NT2/D1 (cell line): ENCODE measurements at regions not wholly inside any gene's neighbourhood (a gene's known extent, or its start where the extent isn't known, plus 50 kb on each side); places are given as distances from the start of the nearest gene placed in this dataset.
"Not testable (repeated sequence)": the region's sequence is repeated elsewhere in the genome, so short reads cannot be mapped to it uniquely, and the experiment has no call there.

Experiments
- DNase-seq: peaks from one replicate; pipeline ENCODE4 v3.0.0-alpha.2; 2011; ENCODE audit warnings: low read depth, low spot score
- H3K27me3 ChIP-seq: 2 replicates; pipeline ENCODE4 v1.6.0; 2011; ENCODE audit warnings: mild to moderate bottlenecking; ENCODE audit not compliant: insufficient read length, insufficient read depth
- H3K36me3 ChIP-seq: 2 replicates; pipeline ENCODE4 v1.6.1; 2011; ENCODE audit warnings: mild to moderate bottlenecking, low read length, mixed read lengths; ENCODE audit not compliant: insufficient read depth, insufficient read length
- H3K4me1 ChIP-seq: 2 replicates; pipeline ENCODE4 v1.5.1; 2011; ENCODE audit not compliant: insufficient read depth, insufficient read length
- H3K4me3 ChIP-seq: 2 replicates; pipeline ENCODE4 v1.5.1; 2011; ENCODE audit warnings: low read depth; ENCODE audit not compliant: insufficient read length
- H3K9ac ChIP-seq: 2 replicates; pipeline ENCODE4 v1.6.0; 2011; ENCODE audit warnings: low read depth; ENCODE audit not compliant: insufficient read length
- H3K9me3 ChIP-seq: 2 replicates; pipeline ENCODE4 v1.5.1; 2011; ENCODE audit warnings: mild to moderate bottlenecking, low read length; ENCODE audit not compliant: insufficient read depth
- SUZ12 ChIP-seq: IDR thresholded peaks from 2 replicates; pipeline ENCODE4 v1.6.1; 2011; ENCODE audit not compliant: insufficient read length, insufficient read depth; ENCODE audit errors: extremely low read depth
- YY1 ChIP-seq: IDR thresholded peaks from 2 replicates; pipeline ENCODE4 v1.6.1; 2011; ENCODE audit not compliant: insufficient read length, insufficient read depth
- ZNF274 ChIP-seq: IDR thresholded peaks from 2 replicates; pipeline ENCODE4 v1.6.1; 2011; ENCODE audit warnings: mild to moderate bottlenecking, low read depth, low read length

DNA sequence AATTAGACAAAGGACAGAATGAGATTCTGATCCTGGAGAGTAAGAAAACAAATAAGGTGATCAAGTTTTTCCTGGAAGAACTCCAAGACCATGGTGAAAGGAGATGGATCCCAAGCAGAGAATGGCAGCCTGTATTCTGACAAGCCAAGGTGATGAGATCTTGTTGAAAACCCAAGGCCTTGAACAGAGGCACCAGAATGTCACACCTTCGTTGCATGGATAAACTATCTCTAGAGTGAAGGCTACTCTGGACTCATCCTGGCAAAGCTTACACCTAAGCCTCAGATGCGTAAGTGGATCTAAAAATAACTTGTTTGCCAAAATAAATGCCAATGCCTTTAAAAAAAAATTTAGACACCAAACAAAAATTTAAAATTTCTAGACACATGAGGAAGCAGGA is 605.9 kb downstream of the ETNK1 start:
- no peaks in the 10 kb centered on the region for H3K36me3 ChIP-seq
- no peak overlapping the region for H3K9ac ChIP-seq
- no peak overlapping the region for H3K4me3 ChIP-seq
- no peak for DNase-seq
- TF ChIP-seq YY1: no peak
- no peaks in the 10 kb centered on the region for H3K27me3 ChIP-seq
- no peaks in the 10 kb centered on the region for H3K9me3 ChIP-seq
- H3K4me1 ChIP-seq: no peaks in the 10 kb centered on the region

DNA sequence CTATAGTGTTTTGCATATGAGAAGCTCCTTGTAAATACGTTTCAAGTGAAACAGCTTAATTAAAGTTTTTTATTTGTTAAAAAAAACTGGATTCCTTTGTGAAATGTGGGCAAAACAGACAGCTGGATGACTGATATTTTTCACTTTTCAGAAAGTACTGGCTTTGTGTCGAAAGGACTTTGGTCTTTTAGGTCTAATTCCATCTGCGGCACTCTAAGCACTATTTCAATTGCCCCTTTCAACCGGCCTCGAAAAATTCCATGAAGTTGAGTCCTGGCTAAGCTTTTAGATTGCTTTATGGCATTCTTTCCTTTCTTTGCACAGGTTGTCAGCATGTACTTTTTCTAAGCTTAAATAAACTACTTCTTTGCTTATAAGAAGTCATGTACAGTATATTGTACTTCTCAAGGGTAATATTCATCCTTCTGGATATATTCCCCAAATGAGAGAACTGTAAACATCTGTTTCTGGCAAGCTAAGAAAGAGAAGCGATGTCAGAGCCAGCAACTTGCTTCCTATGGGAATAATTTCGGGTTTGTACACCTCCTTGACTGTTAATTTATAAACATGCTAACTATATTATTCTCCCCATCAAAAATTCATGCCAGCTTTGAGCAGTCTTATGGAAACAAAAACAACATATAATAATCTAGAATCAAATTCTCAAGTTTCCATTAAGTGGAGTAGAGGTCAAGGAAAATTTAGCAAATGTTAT is 611.3 kb downstream of the ETNK1 start:
- no peaks in the 10 kb centered on the region for H3K36me3 ChIP-seq
- H3K4me3 ChIP-seq: no peak overlapping the region
- no peak for DNase-seq
- TF ChIP-seq YY1: no peak
- TF ChIP-seq SUZ12: no peak
- TF ChIP-seq ZNF274: no peak
- no peaks in the 10 kb centered on the region for H3K27me3 ChIP-seq
- no peak overlapping the region for H3K9ac ChIP-seq
- H3K4me1 ChIP-seq: no peaks in the 10 kb centered on the region
- no peaks in the 10 kb centered on the region for H3K9me3 ChIP-seq

DNA sequence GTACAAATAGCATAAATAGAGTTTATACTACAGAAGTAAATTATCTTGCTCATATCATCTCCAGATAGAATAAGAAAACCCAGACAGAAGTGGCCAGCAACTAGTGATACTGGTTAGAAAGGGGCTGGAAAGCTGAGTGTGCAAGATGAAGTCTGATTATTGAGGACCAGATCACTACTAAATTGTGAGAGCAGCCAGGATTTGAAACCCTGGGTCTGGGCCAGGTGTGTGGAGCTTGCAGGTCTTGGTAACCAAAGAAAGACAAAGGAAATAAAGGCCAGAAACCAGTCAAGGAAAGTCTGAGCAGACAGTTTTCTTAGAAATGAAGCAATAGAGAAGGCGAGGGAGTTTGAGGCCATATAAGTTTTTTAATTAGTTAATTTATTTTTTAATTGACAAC is 611.8 kb downstream of the ETNK1 start:
- Histone ChIP-seq H3K27me3 (no peaks in the 10 kb centered on the region), H3K9me3 (no peaks in the 10 kb centered on the region), H3K9ac (no peak overlapping the region), H3K4me1 (no peaks in the 10 kb centered on the region), H3K36me3 (no peaks in the 10 kb centered on the region), H3K4me3 (no peak overlapping the region)
- DNase-seq: no peak
- TF ChIP-seq ZNF274 (no peak), YY1 (no peak), SUZ12 (no peak)

DNA sequence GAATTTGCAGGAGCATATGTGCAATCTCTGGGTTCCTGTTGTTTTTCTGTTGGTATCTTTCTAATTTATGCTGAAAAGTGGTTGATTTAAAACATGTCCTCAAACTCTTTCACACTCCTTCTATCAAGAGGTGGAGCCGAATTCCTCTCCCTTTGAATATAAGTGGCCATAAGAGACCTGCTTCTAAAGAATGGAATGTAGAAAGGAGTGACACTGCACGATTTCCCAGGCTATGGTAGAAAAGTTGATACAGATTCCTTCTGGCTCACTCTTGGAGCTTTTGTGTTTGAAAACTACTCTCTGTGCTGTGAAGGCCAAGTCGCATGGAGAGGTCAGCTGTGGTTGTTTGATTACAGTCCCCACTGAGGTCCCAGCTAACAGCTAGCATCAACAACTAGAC is 613.2 kb downstream of the ETNK1 start:
- Histone ChIP-seq H3K27me3 (no peaks in the 10 kb centered on the region), H3K9ac (no peak overlapping the region), H3K36me3 (no peaks in the 10 kb centered on the region), H3K4me3 (no peak overlapping the region), H3K4me1 (no peaks in the 10 kb centered on the region), H3K9me3 (no peaks in the 10 kb centered on the region)
- no peak for DNase-seq
- TF ChIP-seq ZNF274 (no peak), YY1 (no peak), SUZ12 (no peak)

DNA sequence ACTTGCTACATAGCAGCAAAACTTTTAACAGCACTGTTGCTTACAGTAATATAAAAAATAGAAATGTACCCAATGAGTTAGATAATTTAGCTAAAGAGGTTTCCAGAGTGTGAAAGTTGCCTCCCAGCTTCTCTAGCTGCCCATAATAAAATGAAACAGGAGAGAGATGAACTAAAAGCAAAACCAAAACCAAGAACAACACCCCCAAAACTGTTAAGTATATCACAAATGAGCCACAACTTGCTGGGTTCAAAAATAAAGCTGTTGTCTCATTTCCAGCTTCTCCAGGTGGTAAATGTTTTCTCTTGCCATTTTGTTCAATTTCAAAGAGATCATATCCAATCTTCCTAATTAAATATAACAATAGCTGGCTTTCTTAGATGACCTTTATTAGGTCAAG is 614.0 kb downstream of the ETNK1 start:
- Histone ChIP-seq H3K4me3 (no peak overlapping the region), H3K4me1 (no peaks in the 10 kb centered on the region), H3K36me3 (no peaks in the 10 kb centered on the region), H3K9me3 (no peaks in the 10 kb centered on the region), H3K9ac (no peak overlapping the region), H3K27me3 (no peaks in the 10 kb centered on the region)
- no peak for DNase-seq
- no peak for TF ChIP-seq ZNF274
- TF ChIP-seq YY1: no peak
- no peak for TF ChIP-seq SUZ12

DNA sequence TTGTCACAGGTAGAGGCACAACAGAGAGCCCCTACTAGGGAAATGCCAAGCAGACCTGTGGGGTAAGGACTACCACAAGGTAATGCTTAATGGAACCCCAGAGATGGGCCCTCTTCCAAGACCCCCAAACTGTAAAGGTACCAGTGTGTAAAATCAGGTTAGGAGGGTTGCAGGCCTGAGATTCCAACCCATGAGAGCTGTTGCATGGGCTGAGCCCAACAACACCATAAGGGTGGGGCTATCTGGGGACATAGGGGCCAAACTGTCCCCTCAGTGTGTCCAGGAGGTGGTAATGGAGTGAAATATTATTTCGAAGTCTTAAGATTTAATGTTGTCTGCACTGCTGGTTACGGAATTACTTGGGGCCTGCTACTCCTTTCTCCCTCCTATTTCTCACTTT is 620.2 kb downstream of the ETNK1 start:
- Histone ChIP-seq H3K9ac (no peak overlapping the region), H3K27me3 (no peaks in the 10 kb centered on the region), H3K9me3 (no peaks in the 10 kb centered on the region), H3K36me3 (no peaks in the 10 kb centered on the region), H3K4me1 (no peaks in the 10 kb centered on the region), H3K4me3 (no peak overlapping the region)
- no peak for TF ChIP-seq YY1
- TF ChIP-seq SUZ12: no peak
- TF ChIP-seq ZNF274: no peak
- no peak for DNase-seq

DNA sequence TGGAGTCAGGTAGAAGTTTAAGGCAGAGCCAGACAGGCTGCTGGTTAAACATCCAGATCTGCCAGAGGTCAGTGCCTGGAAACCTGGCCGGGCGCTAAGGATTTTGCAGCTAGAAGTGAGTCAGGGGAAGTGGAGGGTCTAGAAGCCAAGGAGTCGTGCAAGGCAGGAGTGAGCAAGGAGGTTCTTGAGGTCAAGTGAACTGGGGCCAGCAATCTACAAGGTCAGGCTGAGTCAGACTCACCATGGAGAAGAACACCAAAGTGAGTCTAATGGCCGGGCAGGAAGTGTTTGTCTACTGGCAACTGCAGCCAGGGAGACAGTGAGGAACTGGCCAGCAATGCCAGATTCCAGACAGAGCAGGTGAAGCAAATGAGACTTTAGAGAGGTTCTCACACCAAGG is 628.2 kb downstream of the ETNK1 start:
- TF ChIP-seq YY1 (no peak), SUZ12 (no peak), ZNF274 (no peak)
- Histone ChIP-seq H3K27me3 (no peaks in the 10 kb centered on the region), H3K9me3 (no peaks in the 10 kb centered on the region), H3K9ac (no peak overlapping the region), H3K4me1 (no peaks in the 10 kb centered on the region), H3K4me3 (no peak overlapping the region), H3K36me3 (no peaks in the 10 kb centered on the region)
- DNase-seq: no peak

DNA sequence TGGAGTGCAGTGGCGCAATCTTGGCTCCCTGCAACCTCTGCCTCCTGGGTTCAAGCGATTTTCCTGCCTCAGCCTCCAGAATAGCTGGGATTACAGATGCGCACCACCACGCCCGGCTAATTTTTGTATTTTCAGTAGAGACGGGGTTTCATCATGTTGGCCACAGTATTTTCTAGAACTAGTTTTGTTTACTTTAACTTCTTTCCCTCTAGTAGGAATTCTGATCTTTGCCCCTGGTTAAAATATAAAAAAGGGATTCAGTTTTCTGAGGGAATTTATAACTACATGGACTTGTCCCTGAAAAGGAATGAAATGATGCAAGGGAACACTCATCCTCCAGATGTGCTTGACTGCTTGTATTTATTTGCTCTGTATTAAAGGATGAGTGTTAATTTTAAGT is 628.9 kb downstream of the ETNK1 start:
- not testable (repeated sequence) for H3K4me1 ChIP-seq, H3K36me3 ChIP-seq, H3K27me3 ChIP-seq, H3K9me3 ChIP-seq, DNase-seq, H3K9ac ChIP-seq, H3K4me3 ChIP-seq
